Amniotic stem cell (primary cell): ENCODE measurements at regions not wholly inside any gene's neighbourhood (a gene's known extent, or its start where the extent isn't known, plus 50 kb on each side); places are given as distances from the start of the nearest gene placed in this dataset.
"Not testable (repeated sequence)": the region's sequence is repeated elsewhere in the genome, so short reads cannot be mapped to it uniquely, and the experiment has no call there.

Source experiments
- DNase-seq: peaks from one replicate; lab custom pipeline; 2025; lab: John Stamatoyannopoulos, UW

- not testable (repeated sequence) for DNase-seq
These were observed 64.4 kb downstream of the TMEM200C start for GRCh38 chr18:5830902-5831301.

- DNase-seq: no peak
These were observed 66.4 kb downstream of the TMEM200C start for GRCh38 chr18:5828913-5829312.

GRCh38 chr18:5825663-5826062 lies 69.7 kb downstream of the TMEM200C start:
- DNase-seq: no peak

DNA sequence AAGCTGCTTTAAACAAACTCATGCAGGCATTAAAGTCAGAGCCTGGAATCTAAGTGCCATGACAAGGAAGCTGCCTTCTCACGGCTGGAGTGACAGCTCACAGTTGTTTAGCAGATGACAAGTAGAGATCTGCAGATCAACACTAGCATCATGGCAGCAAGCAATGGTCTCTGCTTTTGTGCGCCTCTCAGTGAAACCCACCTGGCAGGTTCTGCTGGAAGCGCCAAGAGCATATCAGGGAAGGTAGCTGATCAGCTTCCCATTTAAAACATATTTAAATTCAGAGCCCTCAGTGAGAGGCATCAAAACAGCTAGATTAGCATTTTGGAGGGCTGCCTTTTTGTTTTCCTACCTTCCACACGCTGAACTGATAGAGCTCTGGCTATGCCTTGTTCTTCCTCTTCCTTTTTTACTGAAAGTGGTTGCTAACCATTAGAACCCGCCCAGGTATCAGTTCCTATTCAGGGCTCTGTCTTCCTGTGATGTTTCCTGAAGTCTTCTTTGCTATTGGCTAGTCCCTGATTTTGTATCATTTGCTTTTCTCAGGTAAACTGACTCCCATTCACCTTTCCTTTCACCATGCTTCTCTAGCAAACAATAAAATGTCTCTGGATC lies 70.8 kb downstream of the TMEM200C start:
- DNase-seq: no peak

DNA sequence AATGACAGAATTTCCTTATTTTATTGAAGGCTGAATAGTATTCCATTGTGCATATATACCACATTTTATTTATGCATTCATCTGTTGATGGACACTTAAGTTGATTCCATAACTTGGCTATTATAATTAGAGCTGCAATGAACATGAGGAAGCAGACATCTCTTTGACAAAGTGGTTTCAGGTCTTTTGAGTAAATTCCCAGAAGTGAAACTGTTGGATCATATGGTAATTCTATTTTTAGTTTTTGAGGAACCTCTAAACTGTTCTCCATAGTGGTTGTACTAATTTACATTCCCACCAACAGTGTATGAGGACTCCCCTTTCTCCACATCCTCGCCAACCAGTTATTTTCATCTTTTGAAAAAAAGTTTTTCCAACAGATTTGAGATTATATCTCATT lies 77.5 kb downstream of the TMEM200C start:
- DNase-seq: no peak

DNA sequence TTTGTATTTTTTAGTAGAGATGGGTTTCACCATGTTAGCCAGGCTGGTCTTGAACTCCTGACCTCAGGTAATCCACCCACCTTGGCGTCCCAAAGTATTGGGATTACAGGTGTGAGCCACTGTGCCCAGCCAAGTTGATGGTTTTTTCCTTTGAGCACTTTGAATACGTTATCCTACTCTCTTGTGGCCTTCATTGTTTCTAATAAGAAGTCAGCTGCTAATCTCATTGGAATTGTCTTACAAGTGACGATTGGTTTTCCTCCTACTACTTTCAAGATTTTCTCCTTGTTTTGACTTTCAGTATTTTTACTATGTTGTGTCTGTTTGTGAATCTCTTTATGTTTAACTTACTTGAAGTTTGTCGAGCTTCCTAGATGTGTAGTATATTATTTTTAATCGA lies 88.5 kb downstream of the TMEM200C start:
- DNase-seq: no peak

GRCh38 chr18:5787936-5788335 lies 107.4 kb downstream of the TMEM200C start:
- no peak for DNase-seq

DNA sequence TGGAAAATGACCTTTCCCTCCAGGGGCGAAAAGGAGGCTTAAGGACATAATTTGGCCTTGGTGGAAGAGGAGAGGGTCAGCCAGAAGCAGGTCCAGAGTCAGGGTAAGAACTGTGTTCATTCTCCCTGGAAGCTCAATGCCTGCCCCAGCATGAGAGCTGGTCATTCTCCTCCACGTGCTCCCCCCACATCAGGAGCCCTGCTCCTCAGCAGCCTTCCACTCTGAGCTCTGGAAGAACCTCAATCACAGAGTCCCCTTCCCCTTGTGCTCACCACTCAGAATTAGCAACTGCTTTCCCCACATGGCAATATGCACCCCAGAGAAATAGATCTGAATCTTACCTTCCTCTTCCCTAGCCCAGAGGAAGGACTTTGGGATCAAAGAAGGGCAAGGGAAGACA lies 115.4 kb downstream of the TMEM200C start:
- DNase-seq: no peak

- no peak for DNase-seq
These were observed 122.8 kb downstream of the TMEM200C start for GRCh38 chr18:5772306-5773105.

DNA sequence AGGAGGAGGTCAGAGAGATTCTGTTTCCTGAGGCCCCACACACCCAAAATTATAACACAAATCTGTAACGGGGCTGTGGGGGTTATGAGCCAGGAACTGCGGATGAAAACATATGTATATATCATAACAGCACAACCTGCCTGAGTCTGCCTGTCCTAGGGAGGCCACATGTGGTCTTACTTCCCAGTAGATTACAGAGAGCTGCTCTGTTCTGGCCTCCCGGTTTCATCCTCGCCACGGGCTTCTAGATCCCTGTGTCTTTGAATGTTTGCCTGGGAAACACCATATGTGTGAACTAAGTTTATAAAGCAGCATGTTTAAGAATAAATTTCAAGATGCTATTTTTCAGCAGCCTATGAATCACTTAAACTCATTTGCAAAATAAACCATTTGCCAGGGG lies 124.0 kb downstream of the TMEM200C start:
- DNase-seq: no peak

DNA sequence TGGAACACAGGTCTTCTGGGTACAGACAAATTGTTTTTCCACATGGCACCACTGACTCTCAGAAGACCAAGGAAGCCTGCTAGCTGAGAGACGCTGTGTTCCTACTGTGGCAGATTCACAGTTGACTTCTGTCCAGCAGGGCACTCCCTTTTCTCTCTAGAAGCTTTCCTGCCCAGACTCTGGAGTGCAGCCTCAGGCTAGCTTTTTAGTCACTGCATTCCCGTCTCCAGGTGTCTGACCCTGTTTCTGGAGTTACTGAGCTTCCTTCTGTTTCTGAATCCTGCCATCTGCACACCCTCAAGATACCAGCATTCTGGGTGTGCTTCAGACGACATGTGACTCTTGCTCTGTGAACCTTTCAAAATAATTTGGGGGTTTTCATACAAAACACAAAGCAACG lies 125.1 kb downstream of the TMEM200C start:
- DNase-seq: no peak

DNA sequence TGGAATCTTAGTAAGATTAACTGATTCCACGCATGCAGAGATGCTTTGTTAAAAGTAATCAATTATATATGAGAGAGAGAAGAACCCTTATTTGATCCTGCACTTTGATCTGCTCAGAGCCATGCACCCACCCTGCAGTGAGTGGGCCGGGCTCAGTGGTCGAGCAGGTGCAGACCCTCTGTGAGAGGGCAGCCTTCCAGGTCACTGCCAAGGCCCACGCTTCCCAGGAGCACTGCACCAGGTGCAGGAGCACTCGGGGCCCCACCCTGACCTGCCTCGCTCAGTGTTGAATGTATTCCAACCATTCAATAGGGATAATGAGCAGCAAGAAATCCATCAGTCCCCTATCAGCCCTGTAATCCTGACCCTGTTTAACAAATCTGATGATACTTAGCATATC lies 126.9 kb downstream of the TMEM200C start:
- DNase-seq: no peak

GRCh38 chr18:5759194-5759593 lies 136.1 kb downstream of the TMEM200C start:
- no peak for DNase-seq

GRCh38 chr18:5756823-5757222 lies 138.5 kb downstream of the TMEM200C start:
- no peak for DNase-seq

GRCh38 chr18:5747678-5748077 lies 147.6 kb downstream of the TMEM200C start:
- DNase-seq: no peak

- DNase-seq: no peak
These were observed 148.5 kb downstream of the TMEM200C start for GRCh38 chr18:5746844-5747243.

DNA sequence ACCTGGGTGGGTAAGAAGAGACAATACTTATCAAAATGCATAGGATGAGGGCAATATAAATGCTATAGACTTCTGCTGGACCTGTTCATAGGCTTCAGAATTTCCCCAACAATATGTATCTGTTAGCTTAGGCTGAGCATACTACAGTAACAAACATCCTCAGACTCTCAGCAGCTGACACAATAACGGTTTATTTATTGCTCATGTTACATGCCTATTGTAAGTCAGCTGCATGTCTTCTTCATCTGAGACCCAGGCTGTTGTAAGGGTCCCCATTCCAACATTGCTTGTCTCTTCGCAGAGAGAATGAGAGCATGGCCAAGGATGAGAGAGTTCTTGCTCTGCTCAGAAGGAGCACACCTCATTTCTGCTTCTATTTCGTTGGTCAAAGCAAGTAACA lies 150.7 kb downstream of the TMEM200C start:
- DNase-seq: no peak

DNA sequence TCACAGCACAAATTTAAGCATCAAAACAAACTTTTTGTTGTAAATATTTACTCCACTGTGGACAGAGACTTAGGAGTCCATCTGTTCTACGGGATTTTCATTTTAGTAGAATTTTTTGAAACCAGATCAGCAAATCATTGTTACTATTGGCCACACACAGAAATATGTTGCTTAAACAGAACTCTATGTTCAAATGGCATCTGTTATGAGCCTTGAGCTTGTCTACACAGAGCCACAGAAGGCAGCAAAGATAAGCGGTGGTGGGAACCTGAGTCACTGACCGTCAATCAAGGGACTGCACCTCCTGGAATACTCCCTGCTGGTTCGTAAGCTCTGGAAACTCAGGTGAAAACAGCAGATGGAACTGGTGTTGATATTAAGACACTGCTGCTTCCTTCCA lies 156.8 kb downstream of the TMEM200C start:
- no peak for DNase-seq

GRCh38 chr18:5732318-5732717 lies 163.0 kb downstream of the TMEM200C start:
- no peak for DNase-seq

- no peak for DNase-seq
These were observed 165.2 kb downstream of the TMEM200C start for GRCh38 chr18:5729983-5730699.

DNA sequence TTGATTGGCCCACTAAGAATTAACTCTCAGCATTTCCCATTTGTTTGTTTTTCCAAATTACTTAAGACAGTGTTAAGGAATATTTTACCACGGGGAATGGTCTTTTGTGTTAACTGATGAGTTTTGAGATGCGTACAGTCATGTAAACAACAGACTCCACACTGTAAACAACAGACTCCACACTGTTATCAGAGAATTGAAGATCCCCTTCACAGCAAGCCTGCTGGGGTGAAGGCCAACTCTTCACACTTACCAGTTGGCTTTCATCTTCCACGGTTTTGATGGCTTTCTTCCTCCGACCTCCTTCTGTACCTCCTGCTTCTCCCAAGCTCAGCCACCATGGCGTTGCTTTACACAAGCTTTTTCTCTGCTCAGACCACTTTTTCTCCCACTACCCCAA lies 166.8 kb downstream of the TMEM200C start:
- no peak for DNase-seq

DNA sequence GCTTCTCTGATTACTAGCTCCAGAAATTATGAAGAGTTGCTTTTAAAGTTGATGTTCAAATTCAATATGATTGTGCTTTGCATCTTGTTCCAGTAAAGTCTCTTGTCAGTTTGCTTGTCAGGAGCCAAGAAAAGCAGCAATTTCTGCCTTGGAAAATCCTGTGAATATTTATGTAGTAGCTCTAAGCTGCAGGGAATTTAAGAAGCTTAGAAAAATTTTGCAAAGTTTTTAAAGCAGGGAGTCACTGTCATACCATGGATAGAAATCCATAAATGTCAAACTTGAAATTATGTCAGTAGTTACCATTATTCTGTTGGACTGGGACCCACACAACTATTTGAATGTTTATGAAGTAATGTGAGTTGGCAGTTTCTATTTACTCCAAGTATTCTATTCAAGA lies 169.3 kb downstream of the TMEM200C start:
- no peak for DNase-seq

- DNase-seq: no peak
These were observed 173.4 kb downstream of the TMEM200C start for GRCh38 chr18:5721924-5722323.
